Adrenal gland (tissue), 5 donors: ENCODE measurements at regions not wholly inside any gene's neighbourhood (a gene's known extent, or its start where the extent isn't known, plus 50 kb on each side); places are given as distances from the start of the nearest gene placed in this dataset.

Source experiments
- CTCF ChIP-seq, 6 experiments: fragments of 450-650 bp in 4 of 6; fragments of 200-600 bp in 2 of 6; sonication (generic) in 1 of 6; IDR thresholded peaks; 1 replicate in 5 of 6; 2 replicates in 1 of 6; pipeline versions ENCODE4 v1.5.1 to v1.8.0; 2016 to 2021; ENCODE audit warnings: antibody characterized with exemption in 6 of 6, mild to moderate bottlenecking in 2 of 6, moderate library complexity in 1 of 6
- POLR2A ChIP-seq, 2 donors: fragments of 450-650 bp; IDR thresholded peaks; one replicate each; pipeline ENCODE4 v1.6.1; 2017; ENCODE audit warnings: antibody characterized with exemption in 2 of 2, mild to moderate bottlenecking in 2 of 2, moderate library complexity in 1 of 2
- donor health status: DM: no; HTN: no; CAD: no.

- no peak for TF ChIP-seq CTCF (IDR thresholded peaks at IDR 0.05)
- TF ChIP-seq POLR2A (IDR thresholded peaks at IDR 0.05): no peak
Observed at GRCh38 chr13:85993567-85993966, 194.3 kb upstream of the SLITRK6 start.
